HCT116 (cell line): ENCODE measurements at regions not wholly inside any gene's neighbourhood (a gene's known extent, or its start where the extent isn't known, plus 50 kb on each side); places are given as distances from the start of the nearest gene placed in this dataset.

Experiments used
- ATAC-seq: fragments of 200-7000 bp; cut with Tn5 transposase; 2 replicates; pipeline ENCODE4 v1.9.1; 2020; ENCODE audit warnings: mild to moderate bottlenecking, moderate library complexity
- BruUV-seq: library from RNA; stranded (reverse); fragments of 400-500 nt; replicated peaks from 2 replicates; lab custom pipeline; 2021; lab: Mats Ljungman, UMichigan
- CTCF ChIA-PET: fragments of 300-600 bp; sonication (Branson Sonifier 250); formaldehyde crosslinking; loops from one replicate; lab custom pipeline; 2021; ENCODE audit warnings: antibody characterized with exemption; lab: Charles Lee
- POLR2A ChIA-PET: fragments of 300-600, 350-600 bp; sonication (Branson Sonifier 250); formaldehyde crosslinking; loops from one replicate; lab custom pipeline; 2021; ENCODE audit warnings: antibody characterized with exemption; lab: Charles Lee
- RAD21 ChIA-PET, 2 experiments: fragments of 300-600 bp; sonication (Branson Sonifier 250); formaldehyde crosslinking; loops; one replicate each; lab custom pipeline; 2023; ENCODE audit warnings: low total read pairs in 2 of 2; ENCODE audit not compliant: uncharacterized antibody in 2 of 2, unreplicated experiment in 2 of 2, low non-redundant PET in 1 of 2; lab: Charles Lee
- DNase-seq: peaks from one replicate; pipeline ENCODE4 v3.0.0-alpha.2; 2010; ENCODE audit warnings: low read depth, low spot score
- H2AFZ ChIP-seq: fragments of 200-600 bp; shearing (Covaris generic), sonication (generic); 2 replicates; pipeline ENCODE4 v1.6.1; 2017; ENCODE audit warnings: low read depth, mixed run types, mixed read lengths, antibody characterized with exemption, low read length; ENCODE audit not compliant: poor library complexity, severe bottlenecking
- H3K27ac ChIP-seq: 2 replicates; pipeline ENCODE4 v1.5.1; 2012; ENCODE audit warnings: low read depth, low read length
- H3K27me3 ChIP-seq: fragments of 200-600 bp; sonication (generic); 2 replicates; pipeline ENCODE4 v1.6.1; 2016; ENCODE audit warnings: mixed run types, low read length, mixed read lengths; ENCODE audit not compliant: insufficient read depth
- H3K36me3 ChIP-seq, 2 experiments: fragments of 200-500 bp in 1 of 2; fragments of 200-600 bp in 1 of 2; sonication (Bioruptor generic) in 1 of 2; sonication (generic) in 1 of 2; 2 replicates each; pipeline versions ENCODE4 v1.5.1 to v1.6.1; 2014 to 2016; ENCODE audit warnings: low read length in 2 of 2, inconsistent platforms in 1 of 2, mixed read lengths in 1 of 2, mixed run types in 1 of 2; ENCODE audit not compliant: insufficient read depth in 2 of 2, control insufficient read depth in 1 of 2
- H3K4me1 ChIP-seq, 2 experiments: fragments of 200-600 bp in 1 of 2; sonication (generic) in 1 of 2; 2 replicates each; pipeline versions ENCODE4 v1.5.1 to v1.6.1; 2012 to 2017; ENCODE audit warnings: low read length in 2 of 2, inconsistent platforms in 1 of 2, mild to moderate bottlenecking in 1 of 2, mixed read lengths in 1 of 2, mixed run types in 1 of 2, moderate library complexity in 1 of 2; ENCODE audit not compliant: insufficient read depth in 2 of 2, control insufficient read depth in 1 of 2
- H3K4me2 ChIP-seq: fragments of 200-600 bp; sonication (generic); 2 replicates; pipeline ENCODE4 v1.6.1; 2017; ENCODE audit warnings: mixed run types, low read length, mixed read lengths
- H3K4me3 ChIP-seq, 2 experiments: fragments of 200-600 bp in 1 of 2; sonication (generic) in 1 of 2; replicated peaks in 1 of 2; 2 replicates each; pipeline ENCODE4 v1.5.1; 2011 to 2016; ENCODE audit warnings: low read length in 2 of 2, control low read depth in 1 of 2, low read depth in 1 of 2, mild to moderate bottlenecking in 1 of 2, mixed read lengths in 1 of 2, mixed run types in 1 of 2
- H3K79me2 ChIP-seq: fragments of 200-600 bp; sonication (generic); 2 replicates; pipeline ENCODE4 v1.6.1; 2017; ENCODE audit warnings: mild to moderate bottlenecking, mixed run types, low read length, moderate library complexity, mixed read lengths; ENCODE audit not compliant: insufficient read depth
- H3K9ac ChIP-seq: fragments of 200-600 bp; sonication (generic); 2 replicates; pipeline ENCODE4 v1.6.1; 2016; ENCODE audit warnings: low read length, mixed read lengths
- H3K9me2 ChIP-seq: fragments of 200-600 bp; sonication (generic), shearing (Covaris generic); 2 replicates; pipeline ENCODE4 v1.6.1; 2017; ENCODE audit warnings: mixed run types, mild to moderate bottlenecking, moderate library complexity; ENCODE audit not compliant: insufficient read depth
- H3K9me3 ChIP-seq, 2 experiments: fragments of 200-500 bp in 1 of 2; fragments of 200-600 bp in 1 of 2; sonication (Bioruptor generic) in 1 of 2; sonication (generic) in 1 of 2; 2 replicates each; pipeline ENCODE4 v1.6.1; 2014 to 2017; ENCODE audit warnings: low read length in 2 of 2, mixed read lengths in 2 of 2, inconsistent platforms in 1 of 2, low read depth in 1 of 2, mild to moderate bottlenecking in 1 of 2, mixed run types in 1 of 2, moderate library complexity in 1 of 2; ENCODE audit not compliant: control insufficient read depth in 1 of 2, insufficient read depth in 1 of 2
- H4K20me1 ChIP-seq: fragments of 200-600 bp; sonication (generic), shearing (Covaris generic); 2 replicates; pipeline ENCODE4 v1.6.1; 2017; ENCODE audit warnings: mixed run types, mild to moderate bottlenecking, moderate library complexity; ENCODE audit not compliant: insufficient read depth
- CBX3 ChIP-seq: IDR thresholded peaks from 2 replicates; pipeline ENCODE4 v1.6.1; 2012; ENCODE audit warnings: low read depth
- CTCF ChIP-seq, 3 experiments: fragments of 200-600 bp in 1 of 3; sonication (generic) in 1 of 3; IDR thresholded peaks in 2 of 3; conservative IDR thresholded peaks in 1 of 3; 2 replicates each; pipeline ENCODE4 v1.5.1; 2012 to 2017; ENCODE audit warnings: low read depth in 2 of 3, low read length in 2 of 3, antibody characterized with exemption in 1 of 3, borderline replicate concordance in 1 of 3, control low read depth in 1 of 3, mild to moderate bottlenecking in 1 of 3, mixed read lengths in 1 of 3, mixed run types in 1 of 3, moderate library complexity in 1 of 3; ENCODE audit not compliant: insufficient read depth in 1 of 3
- EZH2 ChIP-seq: fragments of 200-600 bp; sonication (generic); IDR thresholded peaks from 2 replicates; pipeline ENCODE4 v1.6.1; 2017; ENCODE audit warnings: antibody characterized with exemption, mixed run types
- EZH2phosphoT487 ChIP-seq: fragments of 200-600 bp; IDR thresholded peaks from 2 replicates; pipeline ENCODE4 v1.6.1; 2018; ENCODE audit warnings: antibody characterized with exemption, borderline replicate concordance
- FOSL1 ChIP-seq: IDR thresholded peaks from 2 replicates; pipeline ENCODE4 v1.6.1; 2012; ENCODE audit warnings: low read depth
- JUND ChIP-seq: IDR thresholded peaks from 2 replicates; pipeline ENCODE4 v1.6.1; 2012
- POLR2A ChIP-seq: IDR thresholded peaks from 2 replicates; pipeline ENCODE4 v1.7.0; 2011; ENCODE audit warnings: borderline replicate concordance; ENCODE audit not compliant: insufficient read depth, insufficient read length; ENCODE audit errors: extremely low read depth
- RAD21 ChIP-seq: IDR thresholded peaks from 2 replicates; pipeline ENCODE4 v1.6.1; 2012; ENCODE audit warnings: low read depth, mild to moderate bottlenecking
- SIN3A ChIP-seq: IDR thresholded peaks from 2 replicates; pipeline ENCODE4 v1.6.1; 2012; ENCODE audit warnings: low read depth
- SRF ChIP-seq: IDR thresholded peaks from 2 replicates; pipeline ENCODE4 v1.6.1; 2012; ENCODE audit warnings: low read depth
- TCF7L2 ChIP-seq: IDR thresholded peaks from 2 replicates; pipeline ENCODE4 v1.7.0; 2011; ENCODE audit warnings: borderline replicate concordance, inconsistent platforms; ENCODE audit not compliant: insufficient read depth, insufficient read length; ENCODE audit errors: extremely low read depth
- ZFX ChIP-seq: fragments of 450-650 bp; IDR thresholded peaks from 2 replicates; pipeline ENCODE4 v1.6.1; 2017
- ZNF274 ChIP-seq: fragments of 200-500 bp; sonication (Bioruptor generic); IDR thresholded peaks from 2 replicates; pipeline ENCODE4 v1.6.1; 2014; ENCODE audit warnings: mild to moderate bottlenecking, low read depth, low read length, inconsistent platforms
- intact Hi-C: fragments of 100-400 bp; cut with micrococcal nuclease; formaldehyde crosslinking; loops from 2 replicates; pipeline ENCODE4 v1.10.0; 2022
- TF ChIP-seq, protein P1 (sequence below): IDR thresholded peaks from 2 replicates; pipeline ENCODE4 v1.6.1; 2012
- TF ChIP-seq, protein P2 (sequence below): IDR thresholded peaks from 2 replicates; pipeline ENCODE4 v1.6.1; 2011; ENCODE audit warnings: mild to moderate bottlenecking, low read length, moderate library complexity; ENCODE audit not compliant: insufficient replicate concordance; ENCODE audit errors: extremely low read depth
- TF ChIP-seq, protein P3 (sequence below): IDR thresholded peaks from 2 replicates; pipeline ENCODE4 v1.6.1; 2012

- H3K36me3 ChIP-seq, result no peaks in the 10 kb centered on the region
- no peaks in the 10 kb centered on the region for H3K9me2 ChIP-seq
- H3K4me1 ChIP-seq, result no peaks in the 10 kb centered on the region
- intact Hi-C loops, result no loop called here
- H4K20me1 ChIP-seq, result no peaks in the 10 kb centered on the region
- TF ChIP-seq CBX3 (no peak), EZH2phosphoT487 (no peak), TCF7L2 (no peak), RAD21 (no peak), JUND (no peak), FOSL1 (no peak), SIN3A (no peak), ZNF274 (no peak), ZFX (no peak), EZH2 (no peak), SRF (no peak), POLR2A (no peak), CTCF (IDR thresholded peaks at IDR 0.05 in 2 of 3, conservative IDR thresholded peaks at IDR 0.05 in 1 of 3; ENCODE audit: borderline replicate concordance in 1 of 3, insufficient read depth in 1 of 3, low read depth in 2 of 3, low read length in 2 of 3) (no peak)
- TF ChIP-seq, protein P1, sequence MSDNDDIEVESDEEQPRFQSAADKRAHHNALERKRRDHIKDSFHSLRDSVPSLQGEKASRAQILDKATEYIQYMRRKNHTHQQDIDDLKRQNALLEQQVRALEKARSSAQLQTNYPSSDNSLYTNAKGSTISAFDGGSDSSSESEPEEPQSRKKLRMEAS, result no peak
- TF ChIP-seq, protein P2, sequence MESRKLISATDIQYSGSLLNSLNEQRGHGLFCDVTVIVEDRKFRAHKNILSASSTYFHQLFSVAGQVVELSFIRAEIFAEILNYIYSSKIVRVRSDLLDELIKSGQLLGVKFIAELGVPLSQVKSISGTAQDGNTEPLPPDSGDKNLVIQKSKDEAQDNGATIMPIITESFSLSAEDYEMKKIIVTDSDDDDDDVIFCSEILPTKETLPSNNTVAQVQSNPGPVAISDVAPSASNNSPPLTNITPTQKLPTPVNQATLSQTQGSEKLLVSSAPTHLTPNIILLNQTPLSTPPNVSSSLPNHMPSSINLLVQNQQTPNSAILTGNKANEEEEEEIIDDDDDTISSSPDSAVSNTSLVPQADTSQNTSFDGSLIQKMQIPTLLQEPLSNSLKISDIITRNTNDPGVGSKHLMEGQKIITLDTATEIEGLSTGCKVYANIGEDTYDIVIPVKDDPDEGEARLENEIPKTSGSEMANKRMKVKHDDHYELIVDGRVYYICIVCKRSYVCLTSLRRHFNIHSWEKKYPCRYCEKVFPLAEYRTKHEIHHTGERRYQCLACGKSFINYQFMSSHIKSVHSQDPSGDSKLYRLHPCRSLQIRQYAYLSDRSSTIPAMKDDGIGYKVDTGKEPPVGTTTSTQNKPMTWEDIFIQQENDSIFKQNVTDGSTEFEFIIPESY, result no peak
- TF ChIP-seq, protein P3, sequence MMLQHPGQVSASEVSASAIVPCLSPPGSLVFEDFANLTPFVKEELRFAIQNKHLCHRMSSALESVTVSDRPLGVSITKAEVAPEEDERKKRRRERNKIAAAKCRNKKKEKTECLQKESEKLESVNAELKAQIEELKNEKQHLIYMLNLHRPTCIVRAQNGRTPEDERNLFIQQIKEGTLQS, result no peak
- ATAC-seq (no peak), DNase-seq (no peak)
- H3K27me3 ChIP-seq, result no peaks in the 10 kb centered on the region
- no peak overlapping the region for H3K9ac ChIP-seq
- H2AFZ ChIP-seq, result no peak overlapping the region
- no peak overlapping the region for H3K27ac ChIP-seq
- CTCF ChIA-PET, result no interaction called here
- H3K4me2 ChIP-seq, result no peak overlapping the region
- POLR2A ChIA-PET, result no interaction called here
- no TSS peak for BruUV-seq
- no peak overlapping the region for H3K4me3 ChIP-seq
- no peaks in the 10 kb centered on the region for H3K79me2 ChIP-seq
- RAD21 ChIA-PET, result no interaction called here
- H3K9me3 ChIP-seq, result no peaks in the 10 kb centered on the region
Observed at GRCh38 chrX:118231464-118231863, 114.4 kb upstream of the WDR44 start.
